ENCODE measurements at regions not wholly inside any gene's neighbourhood (a gene's known extent, or its start where the extent isn't known, plus 50 kb on each side); places are given as distances from the start of the nearest gene placed in this dataset.

DNA sequence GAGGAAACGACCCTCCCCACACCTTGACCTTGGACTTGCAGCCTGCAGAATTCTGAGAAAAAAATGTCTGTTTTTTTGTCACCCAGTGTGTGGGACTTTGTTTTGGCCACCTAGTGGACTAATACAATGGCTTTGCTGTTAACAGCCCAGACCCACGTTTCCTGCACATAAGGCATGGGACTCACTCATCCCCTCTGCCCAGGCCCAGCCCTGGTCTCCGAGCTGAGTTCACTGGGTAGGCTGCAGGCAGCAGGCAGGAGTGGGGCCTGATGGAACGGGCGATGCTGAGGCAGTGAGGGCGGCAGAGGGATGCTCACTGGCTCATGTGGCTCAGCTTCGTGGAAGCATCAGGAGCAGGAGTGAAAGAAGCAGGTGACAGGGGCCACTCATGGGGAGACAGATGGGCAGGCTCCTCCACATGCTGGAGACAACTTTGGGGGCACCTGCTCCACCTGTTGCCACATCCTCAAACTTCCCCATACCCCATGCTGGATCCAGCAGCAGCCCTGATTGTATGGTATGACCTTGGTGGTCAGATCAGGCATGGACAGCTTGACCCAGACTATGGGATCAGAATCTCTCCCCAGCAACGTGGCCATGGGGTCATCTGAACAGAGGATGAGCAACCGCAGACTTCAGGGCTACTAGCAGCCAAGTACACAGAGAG, 65.8 kb upstream of the ANTXRL start:
- no peaks in the 10 kb centered on the region for H3K36me3 ChIP-seq (ENCODE audit: control insufficient read depth, insufficient read depth, low read length)
- H3K4me3 ChIP-seq (ENCODE audit: low read depth, low read length): no peak overlapping the region
- no peak overlapping the region for H3K27ac ChIP-seq (ENCODE audit: low read depth, low read length)
- no peaks in the 10 kb centered on the region for H3K9me3 ChIP-seq (ENCODE audit: control insufficient read depth, insufficient read depth, low read length)
- no peaks in the 10 kb centered on the region for H3K4me1 ChIP-seq (ENCODE audit: control insufficient read depth, insufficient read depth, low read length)
- no peak overlapping the region for H3K9ac ChIP-seq (ENCODE audit: low read depth, low read length)
- no peaks in the 10 kb centered on the region for H3K27me3 ChIP-seq (ENCODE audit: control insufficient read depth, insufficient read depth, low read length)

DNA sequence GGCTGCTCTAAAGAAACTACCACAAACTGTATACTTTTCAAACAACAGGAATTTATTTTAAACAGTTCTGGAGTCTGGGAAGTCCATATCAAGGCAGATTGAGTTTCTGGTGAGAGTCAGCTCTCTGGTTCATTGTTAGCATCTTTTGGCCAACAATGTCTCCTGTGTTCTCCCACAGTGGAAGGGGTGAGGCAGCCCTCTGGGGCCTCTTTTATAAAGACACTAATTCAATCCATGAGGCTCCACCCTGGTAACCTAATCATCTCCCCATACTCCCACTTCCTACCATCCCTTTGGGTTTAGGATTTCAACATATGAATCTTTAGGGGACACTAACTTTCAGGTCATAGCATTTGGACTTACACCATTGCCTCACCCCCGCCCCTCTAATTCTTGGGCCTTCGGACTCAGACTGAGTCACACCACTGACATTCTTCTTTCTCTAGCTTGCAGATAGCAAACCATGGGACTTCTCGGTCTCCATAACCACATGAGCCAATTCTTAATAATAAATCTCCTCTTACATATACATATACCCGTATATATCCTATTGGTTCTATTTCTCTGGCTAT, 64.3 kb upstream of the ANTXRL start:
- no peak overlapping the region for H3K4me3 ChIP-seq (ENCODE audit: low read depth, low read length)
- no peak overlapping the region for H3K9ac ChIP-seq (ENCODE audit: low read depth, low read length)
- no peak overlapping the region for H3K27ac ChIP-seq (ENCODE audit: low read depth, low read length)
- H3K9me3 ChIP-seq (ENCODE audit: control insufficient read depth, insufficient read depth, low read length): no peaks in the 10 kb centered on the region
- no peaks in the 10 kb centered on the region for H3K27me3 ChIP-seq (ENCODE audit: control insufficient read depth, insufficient read depth, low read length)
- no peaks in the 10 kb centered on the region for H3K36me3 ChIP-seq (ENCODE audit: control insufficient read depth, insufficient read depth, low read length)
- H3K4me1 ChIP-seq (ENCODE audit: control insufficient read depth, insufficient read depth, low read length): no peaks in the 10 kb centered on the region

DNA sequence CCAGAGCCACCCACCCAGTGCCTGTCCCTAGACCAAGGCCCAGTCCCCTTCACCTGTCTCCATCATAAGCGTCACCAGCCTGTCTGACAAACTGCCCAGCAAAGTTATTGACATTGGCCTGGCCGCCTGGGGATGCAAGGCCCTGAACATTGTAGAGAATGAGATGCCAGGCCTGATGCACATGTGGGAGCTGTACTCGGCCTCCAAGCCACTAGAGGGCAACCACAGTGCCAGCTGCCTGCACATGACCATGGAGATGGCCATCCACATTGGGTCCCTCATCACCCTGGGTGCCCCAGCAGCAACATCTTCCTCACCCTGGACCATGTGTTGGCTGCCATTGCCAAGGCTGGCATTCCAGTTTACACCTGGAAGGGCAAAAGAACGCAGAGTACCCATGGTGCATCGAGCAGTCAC, 63.7 kb upstream of the ANTXRL start:
- H3K27me3 ChIP-seq (ENCODE audit: control insufficient read depth, insufficient read depth, low read length): no peaks in the 10 kb centered on the region
- no peak overlapping the region for H3K9ac ChIP-seq (ENCODE audit: low read depth, low read length)
- H3K4me1 ChIP-seq (ENCODE audit: control insufficient read depth, insufficient read depth, low read length): no peaks in the 10 kb centered on the region
- no peaks in the 10 kb centered on the region for H3K9me3 ChIP-seq (ENCODE audit: control insufficient read depth, insufficient read depth, low read length)
- no peak overlapping the region for H3K27ac ChIP-seq (ENCODE audit: low read depth, low read length)
- H3K36me3 ChIP-seq (ENCODE audit: control insufficient read depth, insufficient read depth, low read length): no peaks in the 10 kb centered on the region
- H3K4me3 ChIP-seq (ENCODE audit: low read depth, low read length): no peak overlapping the region

DNA sequence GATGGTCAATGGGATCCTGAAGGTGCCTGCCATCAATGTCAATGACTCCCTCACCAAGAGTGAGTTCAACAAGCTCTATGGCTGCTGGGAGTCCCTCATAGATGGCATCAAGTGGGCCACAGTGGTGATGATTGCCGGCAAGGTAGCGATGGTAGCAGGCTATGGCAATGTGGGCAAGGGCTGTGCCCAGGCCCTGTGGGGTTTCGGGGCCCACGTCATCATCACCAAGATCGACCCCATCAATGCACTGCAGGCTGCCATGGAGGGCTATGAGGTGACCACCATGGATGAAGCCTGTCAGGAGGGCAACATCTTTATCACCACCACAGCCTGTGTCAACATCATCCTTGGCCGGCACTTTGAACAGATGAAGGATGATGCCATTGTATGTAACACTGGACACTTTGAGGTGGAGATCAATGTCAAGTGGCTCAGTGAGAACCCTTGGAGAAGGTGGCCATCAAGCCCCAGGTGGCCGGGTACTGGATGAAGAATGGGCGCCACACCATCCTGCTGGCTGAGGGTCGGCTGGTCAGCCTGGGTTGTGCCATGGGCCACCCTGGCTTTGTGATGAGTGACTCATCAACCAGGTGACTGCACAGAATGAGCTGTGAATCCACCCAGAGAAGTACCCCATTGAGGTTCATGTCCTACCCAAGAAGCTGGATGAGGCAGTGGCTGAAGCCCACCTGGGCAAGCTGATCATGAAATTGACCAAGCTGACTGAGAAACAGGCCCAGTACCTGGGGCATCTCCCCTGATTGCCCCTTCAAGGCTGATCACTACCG, 63.0 kb upstream of the ANTXRL start:
- Histone ChIP-seq H3K27me3 (ENCODE audit: control insufficient read depth, insufficient read depth, low read length) (no peaks in the 10 kb centered on the region), H3K27ac (ENCODE audit: low read depth, low read length) (no peak overlapping the region), H3K9ac (ENCODE audit: low read depth, low read length) (no peak overlapping the region), H3K4me1 (ENCODE audit: control insufficient read depth, insufficient read depth, low read length) (peaks cover 2% of the 10 kb centered on the region; the same call in 1 of the 2 replicates), H3K36me3 (ENCODE audit: control insufficient read depth, insufficient read depth, low read length) (no peaks in the 10 kb centered on the region), H3K4me3 (ENCODE audit: low read depth, low read length) (no peak overlapping the region), H3K9me3 (ENCODE audit: control insufficient read depth, insufficient read depth, low read length) (no peaks in the 10 kb centered on the region)

DNA sequence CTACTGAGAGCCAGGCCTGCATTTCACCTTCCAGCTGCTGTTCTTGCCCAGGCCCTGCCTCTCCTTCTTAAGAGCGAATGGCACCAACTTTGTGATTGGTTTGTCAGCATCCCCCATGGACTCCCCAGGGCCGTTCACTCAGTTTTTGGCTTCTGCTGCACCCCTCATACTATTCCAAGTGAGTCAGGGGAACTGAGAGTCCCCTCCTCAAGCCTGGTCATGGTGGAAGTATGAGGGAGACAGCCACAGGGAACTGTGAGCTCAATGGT, 62.4 kb upstream of the ANTXRL start:
- Histone ChIP-seq H3K9me3 (ENCODE audit: control insufficient read depth, insufficient read depth, low read length) (no peaks in the 10 kb centered on the region), H3K4me3 (ENCODE audit: low read depth, low read length) (no peak overlapping the region), H3K27me3 (ENCODE audit: control insufficient read depth, insufficient read depth, low read length) (no peaks in the 10 kb centered on the region), H3K4me1 (ENCODE audit: control insufficient read depth, insufficient read depth, low read length) (peaks cover 6% of the 10 kb centered on the region; the same call in 1 of the 2 replicates), H3K36me3 (ENCODE audit: control insufficient read depth, insufficient read depth, low read length) (no peaks in the 10 kb centered on the region), H3K9ac (ENCODE audit: low read depth, low read length) (no peak overlapping the region), H3K27ac (ENCODE audit: low read depth, low read length) (no peak overlapping the region)

DNA sequence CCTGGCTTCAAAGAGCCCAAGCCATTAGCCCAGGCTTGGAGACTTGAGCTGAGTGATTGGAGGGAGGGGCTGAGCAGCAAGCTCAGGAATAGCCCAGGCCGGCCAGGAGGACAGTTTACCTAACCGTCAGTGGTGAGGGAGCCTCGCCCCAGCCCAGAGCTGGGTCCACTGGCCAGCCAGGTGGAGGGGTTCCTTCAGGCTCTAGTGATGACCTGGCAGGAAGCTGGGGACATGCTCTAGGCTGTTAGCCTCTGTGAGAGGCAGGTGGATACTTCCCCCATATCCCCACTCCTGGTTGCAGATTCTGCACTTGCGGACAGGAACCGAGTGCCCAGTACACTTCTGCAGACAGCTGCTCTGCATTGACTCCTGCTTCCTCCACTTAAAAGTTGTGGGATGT, 61.2 kb upstream of the ANTXRL start:
- Histone ChIP-seq H3K9ac (ENCODE audit: low read depth, low read length) (no peak overlapping the region), H3K4me1 (ENCODE audit: control insufficient read depth, insufficient read depth, low read length) (peaks cover 6% of the 10 kb centered on the region; the same call in 1 of the 2 replicates), H3K27me3 (ENCODE audit: control insufficient read depth, insufficient read depth, low read length) (no peaks in the 10 kb centered on the region), H3K27ac (ENCODE audit: low read depth, low read length) (no peak overlapping the region), H3K4me3 (ENCODE audit: low read depth, low read length) (no peak overlapping the region), H3K9me3 (ENCODE audit: control insufficient read depth, insufficient read depth, low read length) (no peaks in the 10 kb centered on the region), H3K36me3 (ENCODE audit: control insufficient read depth, insufficient read depth, low read length) (no peaks in the 10 kb centered on the region)

DNA sequence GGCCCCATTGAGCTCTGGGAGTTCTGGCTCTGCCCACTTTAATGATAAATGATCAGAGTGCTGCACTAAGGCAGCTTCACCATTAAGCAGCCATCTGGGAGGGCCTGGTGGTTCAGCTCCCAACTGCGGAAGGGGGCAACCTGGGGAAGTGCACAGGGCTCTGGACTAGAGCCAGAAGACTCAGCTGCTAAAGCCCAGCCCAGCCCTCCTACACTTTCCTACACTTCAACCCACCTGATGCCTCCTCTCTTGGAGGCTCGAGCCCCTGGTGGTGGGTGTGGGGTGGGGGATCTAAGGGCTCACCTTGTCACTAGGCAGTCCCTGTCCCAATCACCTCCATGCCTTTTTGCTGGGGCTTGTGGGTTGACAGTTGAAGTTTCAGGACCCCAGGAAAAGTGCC, 60.6 kb upstream of the ANTXRL start:
- Histone ChIP-seq H3K9ac (ENCODE audit: low read depth, low read length) (no peak overlapping the region), H3K9me3 (ENCODE audit: control insufficient read depth, insufficient read depth, low read length) (no peaks in the 10 kb centered on the region), H3K27ac (ENCODE audit: low read depth, low read length) (no peak overlapping the region), H3K27me3 (ENCODE audit: control insufficient read depth, insufficient read depth, low read length) (no peaks in the 10 kb centered on the region), H3K4me3 (ENCODE audit: low read depth, low read length) (no peak overlapping the region), H3K36me3 (ENCODE audit: control insufficient read depth, insufficient read depth, low read length) (no peaks in the 10 kb centered on the region), H3K4me1 (ENCODE audit: control insufficient read depth, insufficient read depth, low read length) (peaks cover 6% of the 10 kb centered on the region; the same call in 1 of the 2 replicates)

DNA sequence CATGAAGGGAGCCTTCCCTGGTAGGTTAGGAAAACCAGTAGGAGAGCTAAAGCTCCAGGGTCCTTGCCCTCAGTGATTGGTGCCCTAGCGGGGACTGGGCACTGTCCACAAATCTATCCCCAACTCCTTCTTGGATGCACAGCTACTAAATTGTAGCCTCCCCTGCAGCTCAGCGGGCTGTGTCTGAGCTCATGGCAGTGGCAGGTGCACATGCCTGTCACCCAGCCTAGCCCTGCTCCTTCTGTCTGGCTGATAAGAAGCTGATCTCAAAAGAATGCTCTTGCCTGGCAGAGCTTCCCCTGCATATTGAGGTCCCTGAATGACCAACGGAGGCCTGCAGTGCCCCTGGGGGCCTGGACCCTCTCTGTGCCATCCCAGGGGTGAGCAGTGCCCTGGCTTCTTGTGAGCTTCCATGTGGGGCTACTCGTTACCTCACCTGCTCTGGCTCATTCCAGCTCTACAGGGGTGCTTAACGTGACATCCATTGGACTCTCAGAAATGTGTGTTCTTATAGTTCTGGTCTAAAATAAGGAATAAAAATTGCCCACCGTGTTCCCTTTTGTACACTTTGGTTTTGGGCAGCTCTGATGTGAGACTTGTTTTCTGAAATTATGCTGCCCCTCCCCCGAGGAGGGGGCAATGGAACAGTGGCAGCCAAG, 59.8 kb upstream of the ANTXRL start:
- Histone ChIP-seq H3K4me3 (ENCODE audit: low read depth, low read length) (no peak overlapping the region), H3K9me3 (ENCODE audit: control insufficient read depth, insufficient read depth, low read length) (no peaks in the 10 kb centered on the region), H3K36me3 (ENCODE audit: control insufficient read depth, insufficient read depth, low read length) (no peaks in the 10 kb centered on the region), H3K27me3 (ENCODE audit: control insufficient read depth, insufficient read depth, low read length) (no peaks in the 10 kb centered on the region), H3K9ac (ENCODE audit: low read depth, low read length) (no peak overlapping the region), H3K27ac (ENCODE audit: low read depth, low read length) (no peak overlapping the region), H3K4me1 (ENCODE audit: control insufficient read depth, insufficient read depth, low read length) (peaks cover 6% of the 10 kb centered on the region; the same call in 1 of the 2 replicates)

DNA sequence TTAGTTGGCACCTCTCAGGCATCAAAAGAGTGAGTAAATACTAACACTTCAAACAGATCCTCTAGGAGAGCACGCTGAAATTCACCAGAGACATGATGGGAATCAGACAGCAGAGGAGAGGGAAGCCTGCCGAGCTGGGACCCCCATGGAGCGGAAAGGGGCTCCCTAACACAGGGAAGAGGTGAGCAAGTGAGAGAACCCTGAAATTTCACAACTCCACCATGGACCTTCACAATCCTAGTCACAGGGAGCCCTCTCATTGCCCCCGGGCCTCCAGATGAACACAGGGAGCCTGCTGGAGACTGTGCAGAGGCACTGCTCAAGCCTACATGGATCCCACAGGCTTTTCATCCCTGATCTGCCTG, 59.2 kb upstream of the ANTXRL start:
- Histone ChIP-seq H3K4me1 (ENCODE audit: control insufficient read depth, insufficient read depth, low read length) (peaks cover 6% of the 10 kb centered on the region; the same call in 1 of the 2 replicates), H3K4me3 (ENCODE audit: low read depth, low read length) (no peak overlapping the region), H3K27me3 (ENCODE audit: control insufficient read depth, insufficient read depth, low read length) (no peaks in the 10 kb centered on the region), H3K9ac (ENCODE audit: low read depth, low read length) (no peak overlapping the region), H3K36me3 (ENCODE audit: control insufficient read depth, insufficient read depth, low read length) (no peaks in the 10 kb centered on the region), H3K27ac (ENCODE audit: low read depth, low read length) (no peak overlapping the region), H3K9me3 (ENCODE audit: control insufficient read depth, insufficient read depth, low read length) (no peaks in the 10 kb centered on the region)

DNA sequence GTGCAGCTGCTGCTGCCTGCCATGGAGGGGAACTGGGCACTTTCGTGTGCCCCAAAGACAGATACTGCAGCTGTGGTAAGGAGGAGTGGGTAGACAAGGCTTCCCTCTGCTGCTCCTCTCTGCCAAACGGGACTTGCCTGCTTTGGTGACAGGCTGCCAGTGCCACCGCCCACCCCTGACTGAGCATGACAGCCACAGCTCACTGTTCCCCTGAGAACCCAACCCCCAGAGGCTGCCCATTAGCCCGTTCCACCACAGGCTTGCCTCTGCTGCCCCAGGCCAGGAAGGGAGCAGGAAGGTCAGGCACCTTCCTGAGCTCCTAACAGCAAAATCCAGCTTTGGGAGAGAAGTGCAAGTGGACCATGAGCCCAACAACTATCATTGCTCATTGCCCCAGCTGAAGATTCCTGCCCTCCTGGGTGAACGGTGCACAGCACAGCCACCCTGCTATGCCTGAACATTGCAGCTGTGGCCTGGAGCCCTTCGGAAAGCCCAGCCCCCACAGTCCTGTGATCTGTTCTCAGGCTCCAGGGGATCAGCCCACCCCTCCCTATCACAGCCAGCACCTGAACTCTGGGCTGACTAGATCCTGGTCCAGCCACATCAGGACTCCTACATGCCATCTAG, 58.7 kb upstream of the ANTXRL start:
- Histone ChIP-seq H3K27me3 (ENCODE audit: control insufficient read depth, insufficient read depth, low read length) (no peaks in the 10 kb centered on the region), H3K9me3 (ENCODE audit: control insufficient read depth, insufficient read depth, low read length) (no peaks in the 10 kb centered on the region), H3K27ac (ENCODE audit: low read depth, low read length) (no peak overlapping the region), H3K36me3 (ENCODE audit: control insufficient read depth, insufficient read depth, low read length) (no peaks in the 10 kb centered on the region), H3K4me1 (ENCODE audit: control insufficient read depth, insufficient read depth, low read length) (peaks cover 6% of the 10 kb centered on the region; the same call in 1 of the 2 replicates), H3K9ac (ENCODE audit: low read depth, low read length) (no peak overlapping the region), H3K4me3 (ENCODE audit: low read depth, low read length) (no peak overlapping the region)
